GM13977 (cell line): ENCODE measurements at regions not wholly inside any gene's neighbourhood (a gene's known extent, or its start where the extent isn't known, plus 50 kb on each side); places are given as distances from the start of the nearest gene placed in this dataset.

Experiments
- DNase-seq: peaks from one replicate; pipeline ENCODE4 v3.0.0; 2012; ENCODE audit warnings: low spot score
- CTCF ChIP-seq: IDR thresholded peaks from 2 replicates; pipeline ENCODE4 v1.5.1; 2012; ENCODE audit warnings: mild to moderate bottlenecking, control low read depth; ENCODE audit not compliant: insufficient read depth; ENCODE audit errors: extremely low read depth, missing control alignments
- in situ Hi-C: fragments of 300-500 bp; cut with MboI; formaldehyde crosslinking; loops from one replicate; pipeline ENCODE4 v1.12.0; 2022; ENCODE audit warnings: low sequenced_read_pairs, low pct_unique_long_range_greater_than_20kb, mixed read lengths, inconsistent platforms; ENCODE audit not compliant: unreplicated experiment

- TF ChIP-seq CTCF, result no peak
- no peak for DNase-seq
- in situ Hi-C loops, result no loop called here
Measured at GRCh38 chr4:26141051-26141721, 179.6 kb upstream of the RBPJ start.

GRCh38 chr4:26141911-26142638 is 178.7 kb upstream of the RBPJ start:
- TF ChIP-seq CTCF, result no peak
- DNase-seq, result no peak
- in situ Hi-C loops, result no loop called here

GRCh38 chr4:26144526-26145155 is 176.2 kb upstream of the RBPJ start:
- in situ Hi-C loops, result no loop called here
- TF ChIP-seq CTCF, result no peak
- DNase-seq, result no peak

GRCh38 chr4:26145212-26145611 is 175.6 kb upstream of the RBPJ start:
- no peak for TF ChIP-seq CTCF
- in situ Hi-C loops, result no loop called here

GRCh38 chr4:26148927-26149326 is 171.9 kb upstream of the RBPJ start:
- in situ Hi-C loops, result no loop called here
- DNase-seq, result no peak
- TF ChIP-seq CTCF, result no peak

More at GRCh38 chr4:26145212-26145611, 175.6 kb upstream of the RBPJ start:
- no peak for DNase-seq

GRCh38 chr4:26150948-26151347 is 169.9 kb upstream of the RBPJ start:
- no peak for TF ChIP-seq CTCF
- in situ Hi-C loops, result no loop called here

More at GRCh38 chr4:26150948-26151347, 169.9 kb upstream of the RBPJ start:
- no peak for DNase-seq
